GM12891 (cell line): ENCODE measurements at regions not wholly inside any gene's neighbourhood (a gene's known extent, or its start where the extent isn't known, plus 50 kb on each side); places are given as distances from the start of the nearest gene placed in this dataset.

Experiments used
- DNase-seq: peaks from one replicate; pipeline ENCODE4 v3.0.0; 2011; ENCODE audit warnings: low spot score; ENCODE audit not compliant: insufficient read length
- FAIRE-seq: peaks from 2 replicates; lab custom pipeline; 2011; peaks lifted over from hg19 to GRCh38; lab: Jason Lieb, UNC
- PAX5 ChIP-seq: IDR thresholded peaks from 2 replicates; pipeline ENCODE4 v1.6.1; 2011; ENCODE audit warnings: low read length, moderate library complexity, mild to moderate bottlenecking; ENCODE audit not compliant: insufficient read depth, severe bottlenecking
- POLR2A ChIP-seq: IDR thresholded peaks from 2 replicates; pipeline ENCODE4 v1.6.1; 2011; ENCODE audit warnings: low read depth, low read length, control low read depth
- POLR2AphosphoS5 ChIP-seq: IDR thresholded peaks from 2 replicates; pipeline ENCODE4 v1.6.1; 2011; ENCODE audit warnings: low read depth, low read length, control low read depth
- POU2F2 ChIP-seq: IDR thresholded peaks from 2 replicates; pipeline ENCODE4 v1.6.1; 2011; ENCODE audit warnings: low read depth, mild to moderate bottlenecking, control low read depth, low read length, moderate library complexity
- SPI1 ChIP-seq: IDR thresholded peaks from 2 replicates; pipeline ENCODE4 v1.6.1; 2011; ENCODE audit warnings: low read depth, low read length, control low read depth
- TAF1 ChIP-seq: IDR thresholded peaks from 2 replicates; pipeline ENCODE4 v1.6.1; 2011; ENCODE audit warnings: low read depth, low read length, control low read depth

DNA sequence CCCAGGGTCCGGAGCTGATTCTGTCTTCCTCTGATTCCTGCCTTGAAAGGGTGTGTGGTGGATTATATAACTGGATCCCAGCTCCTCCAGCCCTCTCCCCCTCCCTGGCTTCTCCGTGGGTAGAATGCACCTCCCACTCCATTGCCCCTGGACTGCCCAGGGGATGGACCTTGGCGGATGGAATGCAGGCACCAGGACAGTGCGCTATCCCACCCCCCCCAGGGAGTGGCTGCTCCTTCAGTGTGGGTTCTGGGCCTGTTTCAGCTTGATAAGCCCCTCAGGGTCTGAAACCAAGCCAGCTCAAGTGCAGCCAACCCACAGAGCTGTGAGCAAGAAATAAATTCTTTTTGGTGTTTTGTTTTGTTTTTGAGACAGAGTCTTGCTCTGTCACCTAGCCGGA lies 112.4 kb upstream of the TMEM132D start:
- DNase-seq (no peak), FAIRE-seq (no peak)
- TF ChIP-seq PAX5 = no peak
- no peak for TF ChIP-seq SPI1
- no peak for TF ChIP-seq POLR2AphosphoS5
- TF ChIP-seq TAF1 = no peak
- no peak for TF ChIP-seq POU2F2
- TF ChIP-seq POLR2A = no peak

DNA sequence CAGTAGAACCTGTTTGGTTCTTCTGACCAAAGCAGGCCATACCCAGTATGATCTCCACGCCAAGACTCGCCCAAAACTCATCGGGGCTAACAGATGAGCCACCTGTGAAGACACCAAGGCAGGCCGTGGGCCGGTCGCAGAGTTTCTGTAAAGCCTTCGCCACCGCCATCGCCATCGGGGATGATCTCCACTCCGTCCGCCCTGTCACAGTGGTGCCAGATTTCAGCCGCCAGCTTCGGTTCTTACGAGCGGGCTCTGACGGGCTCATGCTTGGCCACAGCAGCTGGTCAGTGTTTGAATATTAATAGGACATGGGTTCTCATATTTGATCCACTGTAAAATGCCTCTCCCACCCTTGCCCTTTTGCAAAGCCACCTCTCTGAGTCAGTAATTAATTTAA lies 113.2 kb upstream of the TMEM132D start:
- DNase-seq (no peak), FAIRE-seq (no peak)
- no peak for TF ChIP-seq TAF1
- no peak for TF ChIP-seq POU2F2
- TF ChIP-seq PAX5 = no peak
- no peak for TF ChIP-seq SPI1
- TF ChIP-seq POLR2AphosphoS5 = no peak
- no peak for TF ChIP-seq POLR2A

DNA sequence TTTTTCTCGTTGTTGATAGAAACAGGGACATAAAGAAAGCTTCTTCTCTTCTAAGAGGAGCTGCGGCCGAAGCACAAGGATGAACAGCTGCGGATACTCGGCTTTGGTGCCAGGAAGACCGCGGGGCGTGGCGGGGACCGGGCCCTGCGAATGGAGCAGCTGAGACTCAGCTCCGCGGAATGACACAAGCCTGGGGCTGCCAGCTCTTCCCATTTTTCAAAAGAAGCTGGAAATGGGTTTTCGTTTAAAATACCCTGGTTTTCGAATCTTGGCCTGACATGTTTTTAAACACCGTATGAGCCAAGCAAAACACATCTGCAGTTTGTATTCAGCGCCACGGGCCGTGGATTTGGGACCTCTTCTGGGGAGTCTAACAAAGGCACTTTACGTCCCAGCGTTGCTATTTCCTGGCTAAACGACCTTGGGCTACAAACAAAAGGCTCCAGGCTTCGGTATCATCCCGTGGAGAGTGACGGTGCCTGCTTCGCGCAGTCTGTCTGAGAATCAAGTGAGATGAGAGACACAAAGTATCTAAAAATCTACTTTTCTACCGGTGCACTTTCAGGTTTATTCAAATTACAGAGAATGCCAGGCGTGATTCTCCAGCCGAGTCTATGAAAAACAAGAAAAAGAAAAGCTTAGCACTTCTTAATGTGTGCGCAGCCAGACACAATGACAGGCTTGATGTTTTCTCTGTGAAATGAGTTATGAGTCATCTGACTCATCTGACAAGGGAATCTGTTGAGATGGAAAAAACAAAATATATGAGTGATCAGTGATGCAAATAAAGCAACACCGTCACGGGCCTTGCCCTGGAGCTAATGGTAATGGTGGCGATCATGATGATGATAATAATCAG lies 114.0 kb upstream of the TMEM132D start:
- TF ChIP-seq PAX5 (no peak), POLR2A (no peak), TAF1 (no peak), SPI1 (no peak), POLR2AphosphoS5 (no peak), POU2F2 (no peak)
- FAIRE-seq = no peak
- no peak for DNase-seq

- FAIRE-seq (no peak), DNase-seq (no peak)
- no peak for TF ChIP-seq POLR2A
- no peak for TF ChIP-seq POLR2AphosphoS5
- no peak for TF ChIP-seq TAF1
- no peak for TF ChIP-seq PAX5
- TF ChIP-seq POU2F2 = no peak
- no peak for TF ChIP-seq SPI1
Observed at GRCh38 chr12:130018614-130019013, 114.8 kb upstream of the TMEM132D start.

DNA sequence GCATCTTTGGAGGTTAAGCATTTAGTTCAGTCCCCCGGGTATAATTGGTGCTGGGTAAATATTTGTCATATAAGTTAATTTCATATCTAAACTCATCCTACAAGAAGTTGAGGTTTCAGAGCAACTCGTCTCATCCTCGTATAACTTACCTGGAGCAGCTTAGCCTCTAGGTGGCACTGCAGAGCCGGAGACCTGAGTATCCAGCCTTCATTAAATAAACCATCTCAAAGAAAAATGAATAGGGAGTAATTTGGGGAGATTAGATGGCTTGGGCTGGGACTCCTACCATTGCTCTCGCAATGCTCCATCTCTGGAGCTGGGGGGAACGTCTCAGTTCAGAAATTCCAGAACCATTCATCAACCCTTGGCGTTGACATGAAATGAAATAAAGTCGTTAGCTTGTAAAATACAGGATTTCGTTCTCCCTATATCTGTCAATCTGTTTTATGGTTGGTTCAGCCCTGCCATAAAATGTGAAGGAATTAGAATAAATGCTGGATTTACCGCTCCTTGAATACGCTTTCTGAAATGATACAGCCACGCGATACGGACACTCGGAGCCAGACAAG lies 122.9 kb upstream of the TMEM132D start:
- FAIRE-seq (no peak), DNase-seq (peak; percentile 43)
- TF ChIP-seq POLR2AphosphoS5 (no peak), POLR2A (no peak), SPI1 (no peak), PAX5 (no peak), TAF1 (no peak), POU2F2 (no peak)

- TF ChIP-seq POU2F2 = no peak
- TF ChIP-seq POLR2AphosphoS5 = no peak
- no peak for TF ChIP-seq POLR2A
- no peak for TF ChIP-seq PAX5
- no peak for TF ChIP-seq SPI1
- TF ChIP-seq TAF1 = no peak
- DNase-seq (no peak), FAIRE-seq (no peak)
Observed at GRCh38 chr12:130027798-130028197, 124.0 kb upstream of the TMEM132D start.

DNA sequence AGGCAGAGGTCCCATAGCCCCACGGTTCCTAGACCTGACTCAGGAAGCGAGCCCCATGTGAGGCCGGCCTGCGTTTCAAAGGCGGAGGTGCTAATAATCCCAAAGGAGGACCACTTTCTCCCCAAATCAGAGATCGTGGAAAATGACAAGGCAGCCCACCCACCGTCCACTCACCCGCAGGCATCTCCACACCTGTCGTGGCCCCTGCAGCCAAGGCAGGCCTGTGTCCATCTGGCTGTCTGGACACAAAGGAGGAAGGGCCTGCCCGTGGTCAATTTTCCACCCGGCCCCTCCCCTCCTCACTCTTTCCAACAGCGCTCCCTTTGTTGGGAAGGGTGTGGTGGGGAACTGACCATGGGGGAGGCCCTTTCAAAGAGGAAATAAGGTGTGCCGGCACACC lies 125.3 kb upstream of the TMEM132D start:
- no peak for FAIRE-seq
- TF ChIP-seq PAX5 (no peak), POLR2AphosphoS5 (no peak), POLR2A (no peak), TAF1 (no peak), POU2F2 (no peak), SPI1 (no peak)

GRCh38 chr12:130031041-130031440 lies 127.2 kb upstream of the TMEM132D start:
- DNase-seq (no peak), FAIRE-seq (no peak)
- no peak for TF ChIP-seq SPI1
- no peak for TF ChIP-seq POLR2A
- TF ChIP-seq POU2F2 = no peak
- TF ChIP-seq TAF1 = no peak
- TF ChIP-seq POLR2AphosphoS5 = no peak
- no peak for TF ChIP-seq PAX5

More for the DNA sequence above, 125.3 kb upstream of the TMEM132D start:
- DNase-seq = no peak

GRCh38 chr12:130031571-130032189 lies 127.9 kb upstream of the TMEM132D start:
- FAIRE-seq (no peak), DNase-seq (peak; percentile 47)
- TF ChIP-seq TAF1 (no peak), PAX5 (no peak), POU2F2 (no peak), POLR2A (no peak), SPI1 (no peak), POLR2AphosphoS5 (no peak)
